Amygdala (tissue), 56 donors: ENCODE measurements at regions not wholly inside any gene's neighbourhood (a gene's known extent, or its start where the extent isn't known, plus 50 kb on each side); places are given as distances from the start of the nearest gene placed in this dataset.

Experiments used
- DNase-seq, 56 donors: peaks; one replicate each; lab custom pipeline; 2025; lab: John Stamatoyannopoulos, UW

DNA sequence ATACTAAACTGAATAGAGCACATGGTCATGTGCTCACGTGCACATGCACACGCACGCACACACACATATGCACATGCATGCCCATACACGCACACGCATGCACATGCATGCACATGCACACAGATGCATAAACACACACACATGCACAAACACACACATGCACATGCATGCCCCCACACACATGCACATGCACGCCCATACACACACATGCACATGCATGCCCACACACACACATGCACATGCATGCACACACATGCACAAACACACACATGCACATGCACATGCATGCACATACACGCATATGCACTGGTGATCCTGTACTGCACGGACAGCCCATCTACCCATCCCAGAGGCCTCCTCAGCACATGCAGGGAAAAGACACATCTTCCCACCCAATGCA, 426.6 kb downstream of the OCA2 start:
- DNase-seq = no peak

DNA sequence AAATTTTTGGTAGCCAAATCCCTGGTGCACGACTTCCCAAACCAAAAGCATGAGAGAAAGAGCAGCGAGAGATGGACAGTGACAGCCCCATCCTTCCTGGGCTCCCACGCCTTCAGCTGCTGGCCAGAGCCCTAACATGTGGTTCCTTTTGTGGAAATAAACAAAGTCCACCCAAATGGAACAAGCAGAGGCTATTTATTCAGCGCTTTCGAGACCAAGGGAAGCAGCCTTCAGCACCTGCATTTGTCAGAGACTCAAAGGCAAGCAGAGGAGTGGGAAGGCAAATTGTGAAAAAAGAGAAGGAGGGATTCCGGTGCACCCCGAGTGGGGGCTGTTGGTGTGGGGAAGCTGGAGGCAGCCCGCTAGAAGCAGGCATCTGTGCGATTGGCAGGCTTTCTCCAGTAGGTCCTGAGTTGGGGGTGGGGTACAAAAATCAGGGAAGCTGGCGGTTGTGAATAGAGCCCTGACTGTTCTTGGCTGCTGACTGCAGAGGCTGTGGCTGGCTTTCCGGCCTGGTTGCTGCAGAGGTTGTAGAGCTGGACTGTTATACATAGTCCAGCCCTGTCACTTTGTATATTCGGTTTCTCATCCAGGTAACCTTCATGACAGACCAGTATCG, 427.2 kb downstream of the OCA2 start:
- peak in 26 of 56 donors; percentile 4 to 43 (median 20) for DNase-seq

DNA sequence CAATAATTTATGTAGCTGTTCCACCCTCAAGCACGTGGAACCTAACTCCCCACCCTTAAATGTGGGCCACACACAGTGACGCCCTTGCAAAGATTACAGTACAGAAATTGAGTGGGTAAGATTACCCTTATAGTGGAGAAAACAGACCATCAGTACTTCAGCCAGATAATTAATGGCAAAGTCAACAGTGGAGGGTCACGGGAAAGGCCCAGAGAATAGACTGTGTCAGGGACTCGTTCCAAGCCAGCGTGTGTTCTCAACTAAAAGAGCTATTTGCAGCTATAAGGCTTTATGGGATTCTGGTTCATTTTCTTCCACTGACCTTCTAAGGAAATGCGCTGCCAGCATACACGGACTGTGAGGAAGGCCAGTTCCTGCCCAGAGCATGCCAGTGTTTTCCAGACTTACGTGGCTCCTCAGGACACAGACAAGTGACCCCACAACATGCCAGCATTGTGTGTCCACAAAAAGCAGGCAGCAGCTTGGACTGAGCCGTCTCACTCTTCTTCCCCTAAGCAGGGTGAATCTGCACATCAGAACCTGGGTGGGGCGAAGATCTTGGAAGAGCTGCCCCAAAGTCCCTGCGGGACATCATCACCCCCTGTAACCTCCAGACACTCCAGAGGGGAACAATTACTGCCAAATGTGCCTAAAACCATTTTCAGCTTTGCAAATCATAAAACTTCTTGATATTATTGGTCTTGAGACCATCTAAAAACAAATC, 428.5 kb downstream of the OCA2 start:
- no peak for DNase-seq

DNA sequence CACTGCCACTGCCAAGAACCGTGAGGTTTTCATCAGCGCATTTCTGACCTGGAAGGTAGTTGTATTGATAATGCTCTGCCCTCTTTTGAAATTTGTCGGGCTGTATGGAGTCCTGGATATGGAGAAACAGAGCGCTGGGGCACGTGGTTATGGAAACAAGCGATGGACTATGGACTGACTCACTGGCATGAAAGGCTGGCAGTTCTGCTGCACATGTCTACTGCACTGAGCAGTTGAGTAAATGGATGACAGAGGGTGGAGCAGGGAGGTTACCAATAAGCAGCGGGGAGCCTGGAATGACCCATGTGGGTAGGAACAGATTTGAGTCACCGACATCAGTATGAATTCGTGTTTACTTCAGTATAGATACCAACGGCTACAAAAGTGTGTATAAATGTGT, 429.5 kb downstream of the OCA2 start:
- DNase-seq = no peak

DNA sequence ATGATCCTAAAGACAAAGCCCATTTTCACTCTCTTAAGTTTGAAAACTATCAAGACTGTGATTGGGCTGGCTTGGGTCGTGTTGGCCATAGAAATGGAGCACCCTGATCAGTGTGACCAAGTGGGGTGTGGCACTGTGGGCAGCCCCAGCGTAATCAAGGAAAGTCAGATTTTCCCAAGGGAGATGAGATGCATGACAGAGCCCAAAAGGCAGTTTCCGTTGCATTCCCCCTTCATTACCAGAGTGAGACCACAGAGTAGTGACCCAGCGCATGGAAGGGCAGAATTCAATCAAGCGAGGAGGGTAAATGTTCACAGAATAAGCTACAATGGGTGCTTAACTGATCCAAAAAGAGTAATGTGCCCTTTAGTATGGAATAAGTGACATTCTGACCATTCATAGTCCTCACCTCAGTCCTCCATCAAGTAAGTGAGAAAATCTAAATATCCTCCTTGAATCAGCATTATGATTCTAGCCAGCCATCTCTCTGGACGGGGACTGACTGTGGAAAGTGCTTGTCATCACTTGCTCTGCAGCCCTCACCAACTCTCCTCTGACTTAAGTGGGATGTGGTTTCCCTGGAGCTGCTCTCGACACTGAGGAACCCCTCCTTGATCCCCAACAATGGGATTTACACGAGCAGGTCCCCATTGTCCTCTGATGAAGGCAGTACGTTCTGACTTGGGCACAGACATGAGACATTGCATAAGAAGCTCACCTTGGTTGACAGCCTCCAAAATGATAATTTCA, 430.5 kb downstream of the OCA2 start:
- no peak for DNase-seq

DNA sequence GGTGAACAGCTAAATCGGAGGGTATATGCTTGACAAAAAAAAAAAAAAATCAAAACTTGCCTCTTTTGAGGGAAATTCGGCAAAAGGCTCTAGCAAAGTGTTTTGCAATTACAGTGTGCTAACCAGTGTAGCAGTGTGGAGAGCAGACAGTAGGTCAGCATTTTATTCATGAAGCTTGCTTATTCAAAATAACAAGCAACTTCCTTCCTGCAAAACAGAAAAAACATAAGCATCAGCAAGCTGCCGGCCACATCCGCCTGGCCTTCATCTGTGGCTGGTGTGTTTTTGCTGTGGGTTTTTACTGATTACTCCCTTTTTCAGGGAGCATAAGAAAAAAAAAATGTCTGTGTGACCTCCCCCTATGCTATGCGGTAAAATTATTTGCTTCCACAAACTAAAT, 434.1 kb downstream of the OCA2 start:
- DNase-seq = no peak

DNA sequence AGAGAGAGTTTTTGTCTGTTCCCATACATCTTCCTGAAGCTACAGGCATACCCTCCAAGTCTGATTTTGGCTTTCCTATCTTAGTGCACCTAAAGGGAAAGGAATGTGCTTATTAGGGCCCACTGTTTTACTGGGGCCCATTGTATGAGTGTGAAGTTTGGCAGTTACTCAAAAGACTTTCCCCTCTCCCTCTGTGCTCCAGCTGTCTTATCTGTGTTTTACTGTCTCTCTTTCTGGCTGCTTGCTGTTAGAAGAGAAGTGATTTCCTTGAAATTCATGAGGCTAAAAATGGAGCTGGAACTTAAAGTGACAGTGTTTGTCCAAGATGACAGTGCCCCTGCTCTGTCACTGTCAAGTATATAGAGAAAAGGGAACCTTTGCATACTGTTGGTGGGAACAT, 436.2 kb downstream of the OCA2 start:
- no peak for DNase-seq

DNA sequence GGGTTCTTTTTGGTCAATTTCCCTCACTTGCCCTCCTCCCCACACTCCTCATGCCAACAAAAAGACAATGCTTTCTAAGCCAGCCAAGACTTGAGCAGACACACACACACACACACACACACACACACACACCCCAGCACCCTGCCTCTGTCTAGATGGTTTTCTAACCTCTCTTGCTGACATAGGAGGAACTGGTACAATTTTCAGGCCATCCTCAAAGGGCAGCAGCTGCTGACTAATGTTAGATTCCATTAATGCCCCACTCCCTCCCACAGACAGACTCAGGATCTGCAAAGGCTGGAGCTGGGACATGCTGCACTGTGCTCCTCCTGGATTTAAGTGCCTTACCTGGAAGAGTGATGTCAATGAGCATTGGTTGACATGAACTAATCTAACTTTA, 438.4 kb downstream of the OCA2 start:
- no peak for DNase-seq

DNA sequence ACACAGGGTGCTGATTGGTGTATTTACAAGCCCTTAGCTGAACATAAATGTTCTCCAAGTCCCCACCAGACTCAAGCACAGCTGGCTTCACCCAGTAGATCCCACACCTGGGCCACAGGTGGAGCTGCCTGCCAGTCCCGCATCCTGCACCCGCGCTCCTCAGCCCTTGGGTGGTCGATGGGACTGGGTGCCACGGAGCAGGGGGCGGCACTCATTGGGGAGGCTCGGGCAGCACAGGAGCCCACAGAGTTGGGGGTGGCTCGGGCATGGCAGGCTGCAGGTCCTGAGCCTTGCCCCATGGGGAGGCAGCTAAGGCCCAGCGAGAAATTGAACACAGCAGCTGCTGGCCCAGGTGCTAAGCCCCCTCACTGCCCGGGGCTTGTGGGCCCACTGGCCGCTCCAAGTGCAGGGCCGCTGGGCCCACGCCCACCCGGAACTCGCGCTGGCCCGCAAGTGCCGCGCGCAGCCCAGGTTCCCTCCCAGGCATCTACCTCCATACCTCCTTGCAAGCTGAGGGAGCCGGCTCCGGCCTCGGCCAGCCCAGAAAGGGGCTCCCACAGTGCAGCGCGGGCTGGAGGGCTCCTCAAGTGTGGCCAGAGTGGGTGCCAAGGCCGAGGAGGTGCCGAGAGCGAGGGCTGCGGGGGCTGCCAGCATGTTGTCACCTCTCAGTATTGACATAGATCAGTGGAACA, 442.7 kb downstream of the OCA2 start:
- no peak for DNase-seq

DNA sequence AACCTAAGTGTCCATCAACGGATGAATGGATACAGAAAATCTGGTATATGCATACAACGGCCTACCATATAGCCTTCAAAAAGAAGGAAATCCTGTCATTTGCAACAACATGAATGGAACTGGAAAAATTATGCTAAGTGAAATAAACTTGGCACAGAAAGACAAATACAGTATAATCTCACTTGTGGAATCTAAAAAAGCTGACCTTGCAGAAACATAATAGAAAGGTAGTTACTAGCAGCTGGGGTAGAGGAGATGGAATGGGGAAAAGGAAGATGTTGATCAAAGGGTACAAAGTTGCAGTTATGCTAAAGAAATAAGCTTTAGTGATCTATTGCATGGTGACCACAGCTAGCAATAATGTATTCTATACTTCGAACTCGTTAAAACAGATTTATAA, 444.1 kb downstream of the OCA2 start:
- DNase-seq = no peak

DNA sequence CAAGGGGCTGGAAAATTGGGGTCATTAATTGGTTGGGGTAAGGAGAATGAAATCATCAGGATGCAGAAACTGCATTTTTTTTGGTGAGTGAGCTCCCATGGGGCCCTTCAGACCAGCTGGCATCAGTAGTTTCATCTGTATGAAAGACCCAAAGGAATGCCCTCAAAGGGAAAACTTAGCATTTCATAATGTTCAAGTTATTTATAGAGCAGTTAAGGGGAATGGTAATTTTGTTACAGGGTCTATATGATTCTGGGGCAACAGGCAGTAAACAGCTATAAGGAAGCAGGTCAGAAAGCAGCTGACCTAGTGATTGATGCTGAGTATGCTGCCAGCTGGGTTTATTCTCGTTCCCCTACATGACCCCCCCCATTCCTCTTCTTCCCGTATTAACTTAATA, 448.9 kb downstream of the OCA2 start:
- DNase-seq = no peak

DNA sequence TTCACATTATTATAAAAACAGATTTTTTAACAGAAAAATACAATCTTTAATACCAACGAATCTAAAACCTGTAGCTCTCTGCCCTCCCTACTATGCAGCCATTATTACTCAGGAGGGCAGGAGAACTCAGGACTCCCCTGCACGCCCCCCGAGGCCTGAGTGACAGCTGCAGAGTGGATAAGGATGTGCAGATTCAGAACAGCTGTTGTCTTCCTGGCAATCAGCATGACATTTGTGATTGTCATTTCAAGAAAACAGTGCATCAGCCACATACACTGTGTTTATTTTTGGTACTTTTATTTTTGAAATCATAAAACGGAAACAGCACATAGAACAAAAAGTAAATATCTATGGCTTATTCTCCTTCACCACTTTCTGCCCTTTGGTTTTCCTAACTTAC, 450.8 kb downstream of the OCA2 start:
- no peak for DNase-seq

DNA sequence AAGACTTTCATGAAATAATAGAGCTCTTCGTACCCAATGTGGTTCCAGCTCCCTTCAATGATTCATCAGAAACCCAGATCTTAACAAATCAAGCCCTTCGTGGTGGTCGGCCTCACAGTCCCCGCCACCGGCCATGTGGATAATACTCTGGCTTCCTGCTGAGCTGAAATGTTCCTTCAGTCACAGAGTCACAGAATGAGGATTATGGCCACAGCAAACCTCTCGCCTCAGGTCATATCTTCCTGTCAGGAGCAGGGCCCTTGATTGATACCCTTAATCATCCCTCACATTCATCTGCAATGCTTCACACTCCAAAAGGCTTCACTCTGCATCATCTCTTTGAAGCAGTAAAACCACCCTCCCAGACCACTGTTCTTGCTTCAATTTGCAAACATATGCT, 452.6 kb downstream of the OCA2 start:
- no peak for DNase-seq

DNA sequence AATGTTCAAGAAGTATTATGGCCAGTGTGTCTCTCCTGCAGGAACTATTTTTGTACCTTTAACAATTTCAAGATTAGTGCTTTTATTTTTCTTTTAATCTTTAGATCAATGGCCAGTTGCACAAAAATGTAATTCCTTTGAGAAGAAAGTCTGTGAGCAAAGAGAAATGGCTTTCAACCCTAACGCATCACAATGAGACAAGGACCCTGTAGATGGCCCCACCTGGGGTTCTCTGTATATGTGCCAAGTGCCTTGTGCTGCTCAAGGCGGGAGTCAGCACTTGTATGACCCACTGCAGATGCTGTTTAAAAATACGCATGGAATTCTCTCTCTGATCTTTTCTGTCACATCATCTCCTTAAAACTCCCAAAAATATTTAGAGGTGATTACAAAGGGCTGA, 453.4 kb downstream of the OCA2 start:
- no peak for DNase-seq

DNA sequence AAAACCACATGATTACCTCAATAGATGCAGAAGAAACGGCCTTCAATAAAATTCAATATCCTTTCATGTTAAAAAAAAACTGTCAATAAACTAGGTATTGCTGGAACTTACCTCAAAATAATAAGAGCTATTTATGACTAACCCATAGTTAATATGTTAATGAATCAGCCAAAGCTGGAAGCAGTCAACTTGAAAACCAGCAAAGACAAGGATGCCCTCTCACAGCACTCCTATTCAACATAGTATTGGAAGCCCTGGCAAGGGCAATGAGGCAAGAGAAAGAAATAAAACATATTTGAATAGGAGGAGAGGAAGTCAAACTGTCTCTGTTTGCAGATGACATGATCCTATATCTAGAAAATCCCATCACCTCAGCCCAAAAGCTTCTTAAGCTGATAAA, 456.1 kb downstream of the OCA2 start:
- DNase-seq = no peak

DNA sequence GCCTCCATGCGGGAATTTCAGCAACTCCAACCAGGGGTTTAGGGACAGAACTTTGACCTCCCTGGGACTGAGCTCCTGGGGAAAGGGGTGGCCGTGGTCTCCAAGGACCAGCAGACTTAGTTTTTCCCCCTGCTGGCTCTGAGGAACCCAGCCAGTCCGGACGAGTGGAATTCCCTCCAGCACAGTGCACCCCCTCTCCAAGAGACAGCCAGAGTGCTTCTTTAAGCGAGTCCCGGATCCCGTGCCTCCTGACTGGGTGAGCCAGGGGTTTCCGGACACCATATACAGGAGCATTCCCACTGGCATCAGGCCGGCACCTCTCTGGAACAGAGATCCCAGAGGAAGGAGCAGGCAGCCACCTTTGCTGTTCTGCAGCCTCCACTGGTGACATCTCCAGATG, 459.5 kb downstream of the OCA2 start:
- no peak for DNase-seq

DNA sequence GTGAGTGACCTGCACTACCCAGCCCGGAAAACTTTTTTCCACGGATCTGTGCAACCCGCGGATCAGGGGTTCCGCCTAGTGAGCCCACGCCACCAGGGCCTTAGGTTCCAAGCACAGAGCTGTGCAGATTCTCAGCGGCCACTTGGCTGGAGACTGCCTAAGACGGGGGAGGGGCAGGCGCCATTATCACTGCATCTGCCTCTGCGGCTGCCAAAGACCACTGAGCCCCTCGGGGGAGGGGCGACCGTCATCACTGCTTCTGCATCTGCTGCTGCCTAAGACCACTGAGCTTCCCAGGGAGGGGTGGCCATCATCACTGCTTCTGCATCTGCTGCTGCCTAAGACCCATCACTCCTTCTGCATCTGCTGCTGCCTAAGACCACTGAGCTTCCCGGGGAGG, 460.2 kb downstream of the OCA2 start:
- no peak for DNase-seq

DNA sequence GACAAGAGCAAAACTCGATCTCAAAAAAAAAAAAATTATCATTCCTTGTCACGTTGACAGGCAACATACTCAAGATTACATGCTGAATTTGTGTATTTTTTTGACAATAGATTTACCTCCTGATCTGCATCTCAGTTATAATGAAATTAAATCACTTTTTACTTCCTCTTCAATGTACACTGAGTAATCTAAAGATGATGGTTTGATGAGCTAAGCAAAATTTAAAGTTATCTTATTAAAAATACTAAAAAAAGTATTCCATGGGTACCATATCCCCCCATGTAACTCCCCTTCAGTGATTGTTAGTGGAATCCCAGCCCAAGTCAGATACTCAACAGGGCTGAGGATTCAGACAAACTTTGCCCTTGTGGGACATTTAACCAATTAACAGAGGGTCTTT, 463.2 kb downstream of the OCA2 start:
- DNase-seq = no peak

DNA sequence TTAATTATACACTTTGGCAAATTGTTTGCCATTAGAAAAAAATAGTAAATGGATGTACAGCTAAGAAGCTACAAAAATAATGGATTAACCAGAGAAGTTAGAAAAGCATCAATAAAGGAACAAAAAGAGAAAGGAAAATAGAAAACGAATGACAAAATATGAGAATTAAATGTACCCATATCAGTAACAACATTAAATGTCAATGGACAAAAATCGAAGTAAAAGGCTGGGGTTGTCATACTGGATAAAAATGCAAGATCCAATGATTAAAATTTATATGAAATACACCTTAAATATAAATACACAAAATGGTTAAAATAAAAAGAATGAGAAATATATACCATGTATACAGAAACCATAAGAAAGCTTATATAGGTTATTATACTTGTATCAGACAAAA, 470.6 kb downstream of the OCA2 start:
- no peak for DNase-seq

DNA sequence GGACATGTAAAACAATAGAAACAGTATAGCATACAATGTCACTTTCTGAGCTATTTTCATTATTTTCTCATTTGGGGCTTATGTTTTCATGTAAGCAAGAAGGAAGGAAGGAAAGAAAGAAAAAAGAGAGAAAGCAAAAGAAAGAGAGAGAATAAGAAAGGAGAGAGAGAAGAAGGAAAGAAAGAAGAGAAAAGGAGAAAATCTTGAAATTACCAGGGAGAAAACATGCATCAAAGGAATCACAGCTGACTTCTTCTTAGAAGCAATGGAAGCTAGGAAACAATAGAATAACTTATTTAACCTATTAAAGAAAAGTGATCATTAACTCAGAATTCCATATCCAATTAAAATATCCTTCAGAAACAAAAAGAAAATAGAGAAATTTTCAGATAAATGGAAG, 471.5 kb downstream of the OCA2 start:
- DNase-seq = no peak

DNA sequence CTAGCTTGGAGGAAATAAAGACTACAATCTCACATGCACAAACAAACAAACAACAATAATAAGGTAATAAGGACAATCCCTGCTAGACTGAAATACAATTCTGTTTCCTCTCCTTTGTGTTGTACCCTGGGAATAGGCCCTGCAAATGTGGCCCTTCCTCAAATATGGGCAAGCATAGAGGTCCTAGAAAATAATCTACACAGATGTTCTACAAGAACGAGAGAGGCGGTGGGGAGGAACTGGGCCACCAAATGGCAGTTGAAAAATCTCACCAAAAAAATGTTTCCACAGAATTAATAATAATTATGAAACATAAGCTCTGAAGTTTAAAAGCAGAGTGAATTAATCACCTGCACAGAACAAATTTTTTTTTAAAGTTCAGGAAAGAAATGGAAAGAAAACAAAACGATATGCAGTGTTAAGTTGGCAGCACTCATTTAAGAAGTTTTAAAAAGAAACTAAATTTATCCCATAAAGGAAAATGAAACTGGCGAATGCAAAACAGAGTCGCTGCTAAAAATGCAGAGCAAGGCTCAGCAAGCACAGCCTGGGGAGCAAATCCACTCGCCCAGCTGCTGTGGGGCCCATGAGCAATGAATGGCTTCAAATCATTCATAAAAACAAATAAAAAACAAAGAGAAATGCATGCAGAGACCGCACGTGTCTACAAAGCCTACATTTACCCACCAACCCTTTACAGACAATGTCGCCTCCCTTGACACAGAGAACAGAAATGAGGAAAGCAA, 475.4 kb downstream of the OCA2 start:
- no peak for DNase-seq
